Activated naive CD4-positive, alpha-beta T cell treated with anti-CD3 and anti-CD28 coated beads for 36 hours (primary cell): ENCODE measurements at regions not wholly inside any gene's neighbourhood (a gene's known extent, or its start where the extent isn't known, plus 50 kb on each side); places are given as distances from the start of the nearest gene placed in this dataset.
"Not testable (repeated sequence)": the region's sequence is repeated elsewhere in the genome, so short reads cannot be mapped to it uniquely, and the experiment has no call there.

ENCODE experiments used
- CTCF ChIA-PET: fragments of 350-600 bp; sonication (Branson Sonifier 250); formaldehyde crosslinking; loops from one replicate; lab custom pipeline; 2021; ENCODE audit warnings: antibody characterized with exemption; lab: Charles Lee
- DNase-seq: peaks from one replicate; pipeline ENCODE4 v3.0.0-alpha.2; 2020
- H3K27ac Mint-ChIP-seq: one replicate; pipeline ENCODE4 v1.8.0; 2021; ENCODE audit warnings: mild to moderate bottlenecking, mixed read lengths
- H3K27me3 Mint-ChIP-seq: one replicate; pipeline ENCODE4 v1.8.0; 2021; ENCODE audit warnings: low read depth, mixed read lengths
- H3K36me3 Mint-ChIP-seq: one replicate; pipeline ENCODE4 v1.8.0; 2021; ENCODE audit warnings: low read depth, mixed read lengths
- H3K4me1 Mint-ChIP-seq: one replicate; pipeline ENCODE4 v1.8.0; 2021; ENCODE audit warnings: low read depth, mixed read lengths
- H3K4me3 Mint-ChIP-seq: one replicate; pipeline ENCODE4 v1.8.0; 2021; ENCODE audit warnings: mild to moderate bottlenecking, moderate library complexity, mixed read lengths
- H3K9me3 Mint-ChIP-seq: one replicate; pipeline ENCODE4 v1.8.0; 2021; ENCODE audit warnings: mixed read lengths
- intact Hi-C: fragments of 100-400 bp; cut with micrococcal nuclease; formaldehyde crosslinking; loops from one replicate; pipeline ENCODE4 v1.15.1; 2023

GRCh38 chr20:52041966-52042365, 149.6 kb downstream of the ZFP64 start:
- no peak for DNase-seq
- Mint-ChIP-seq H3K4me1 (peaks cover 1% of the 10 kb centered on the region), H3K36me3 (no peaks in the 10 kb centered on the region), H3K27ac (no peak overlapping the region), H3K9me3 (no peaks in the 10 kb centered on the region), H3K27me3 (no peaks in the 10 kb centered on the region), H3K4me3 (no peak overlapping the region)
- CTCF ChIA-PET, result interaction anchor here (0.5 kb wide), 1 partner anchor 148 kb away, joined by 5 read pairs; no protein-coding TSS in a partner anchor
- intact Hi-C loops, result no loop called here

- no peaks in the 10 kb centered on the region for H3K4me1 Mint-ChIP-seq
- no peak overlapping the region for H3K4me3 Mint-ChIP-seq
- CTCF ChIA-PET, result no interaction called here
- intact Hi-C loops, result no loop called here
- H3K9me3 Mint-ChIP-seq, result no peaks in the 10 kb centered on the region
- H3K36me3 Mint-ChIP-seq, result no peaks in the 10 kb centered on the region
- no peak overlapping the region for H3K27ac Mint-ChIP-seq
- DNase-seq, result no peak
- H3K27me3 Mint-ChIP-seq, result no peaks in the 10 kb centered on the region
Measured at GRCh38 chr20:52039790-52040189, 151.8 kb downstream of the ZFP64 start.

- DNase-seq, H3K4me3 Mint-ChIP-seq, H3K9me3 Mint-ChIP-seq, H3K27me3 Mint-ChIP-seq, CTCF ChIA-PET, H3K36me3 Mint-ChIP-seq, intact Hi-C loops, H3K27ac Mint-ChIP-seq, H3K4me1 Mint-ChIP-seq: not testable (repeated sequence)
Measured at GRCh38 chr20:52038632-52039031, 152.9 kb downstream of the ZFP64 start.

GRCh38 chr20:52037370-52037769, 154.2 kb downstream of the ZFP64 start:
- no peaks in the 10 kb centered on the region for H3K36me3 Mint-ChIP-seq
- H3K9me3 Mint-ChIP-seq, result no peaks in the 10 kb centered on the region
- no peak for DNase-seq
- no peaks in the 10 kb centered on the region for H3K27me3 Mint-ChIP-seq
- H3K4me3 Mint-ChIP-seq, result no peak overlapping the region
- H3K4me1 Mint-ChIP-seq, result no peaks in the 10 kb centered on the region
- CTCF ChIA-PET, result interaction anchor here (0.9 kb wide), 1 partner anchor 68 kb away, joined by 6 read pairs; no protein-coding TSS in a partner anchor
- intact Hi-C loops, result no loop called here
- no peak overlapping the region for H3K27ac Mint-ChIP-seq

- Mint-ChIP-seq H3K27me3 (no peaks in the 10 kb centered on the region), H3K4me1 (peaks cover 10% of the 10 kb centered on the region), H3K27ac (no peak overlapping the region), H3K36me3 (no peaks in the 10 kb centered on the region), H3K4me3 (no peak overlapping the region), H3K9me3 (no peaks in the 10 kb centered on the region)
- CTCF ChIA-PET, result no interaction called here
- DNase-seq, result no peak
- intact Hi-C loops, result no loop called here
Measured at GRCh38 chr20:52035977-52036376, 155.6 kb downstream of the ZFP64 start.

GRCh38 chr20:52035498-52035897, 156.1 kb downstream of the ZFP64 start:
- no peak overlapping the region for H3K27ac Mint-ChIP-seq
- no peaks in the 10 kb centered on the region for H3K36me3 Mint-ChIP-seq
- CTCF ChIA-PET, result interaction anchor here (1.6 kb wide), 1 partner anchor 14 kb away, joined by 4 read pairs; no protein-coding TSS in a partner anchor
- peaks cover 10% of the 10 kb centered on the region for H3K4me1 Mint-ChIP-seq
- intact Hi-C loops, result no loop called here
- H3K27me3 Mint-ChIP-seq, result no peaks in the 10 kb centered on the region
- no peak overlapping the region for H3K4me3 Mint-ChIP-seq
- no peak for DNase-seq
- no peaks in the 10 kb centered on the region for H3K9me3 Mint-ChIP-seq

- Mint-ChIP-seq H3K27ac (no peak overlapping the region), H3K36me3 (no peaks in the 10 kb centered on the region)
- CTCF ChIA-PET, result interaction anchor here (1.6 kb wide), 1 partner anchor 15 kb away, joined by 4 read pairs; no protein-coding TSS in a partner anchor
Measured at GRCh38 chr20:52034581-52034980, 157.0 kb downstream of the ZFP64 start.

GRCh38 chr20:52033313-52033712, 158.3 kb downstream of the ZFP64 start:
- no peaks in the 10 kb centered on the region for H3K27me3 Mint-ChIP-seq
- no peaks in the 10 kb centered on the region for H3K36me3 Mint-ChIP-seq
- no peak overlapping the region for H3K4me3 Mint-ChIP-seq
- H3K4me1 Mint-ChIP-seq, result peaks cover 10% of the 10 kb centered on the region
- no peaks in the 10 kb centered on the region for H3K9me3 Mint-ChIP-seq
- H3K27ac Mint-ChIP-seq, result no peak overlapping the region
- CTCF ChIA-PET, result no interaction called here
- no peak for DNase-seq
- intact Hi-C loops, result no loop called here

More at GRCh38 chr20:52034581-52034980, 157.0 kb downstream of the ZFP64 start:
- no peak for DNase-seq
- intact Hi-C loops, result no loop called here
- peaks cover 10% of the 10 kb centered on the region for H3K4me1 Mint-ChIP-seq
- H3K9me3 Mint-ChIP-seq, result no peaks in the 10 kb centered on the region
- no peak overlapping the region for H3K4me3 Mint-ChIP-seq
- no peaks in the 10 kb centered on the region for H3K27me3 Mint-ChIP-seq

- H3K9me3 Mint-ChIP-seq, H3K4me3 Mint-ChIP-seq, H3K27me3 Mint-ChIP-seq, H3K36me3 Mint-ChIP-seq, intact Hi-C loops, DNase-seq, H3K27ac Mint-ChIP-seq, CTCF ChIA-PET, H3K4me1 Mint-ChIP-seq: not testable (repeated sequence)
Measured at GRCh38 chr20:52032304-52032683, 159.3 kb downstream of the ZFP64 start.

- Mint-ChIP-seq H3K27ac (no peak overlapping the region), H3K9me3 (no peaks in the 10 kb centered on the region), H3K4me1 (peaks cover 10% of the 10 kb centered on the region), H3K36me3 (no peaks in the 10 kb centered on the region), H3K4me3 (no peak overlapping the region), H3K27me3 (no peaks in the 10 kb centered on the region)
- intact Hi-C loops, result no loop called here
- CTCF ChIA-PET, result no interaction called here
- DNase-seq, result peak; percentile 52
Measured at GRCh38 chr20:52031563-52032303, 159.8 kb downstream of the ZFP64 start.

- Mint-ChIP-seq H3K36me3 (no peaks in the 10 kb centered on the region), H3K27me3 (no peaks in the 10 kb centered on the region), H3K4me3 (no peak overlapping the region), H3K9me3 (no peaks in the 10 kb centered on the region), H3K27ac (no peak overlapping the region), H3K4me1 (peaks cover 10% of the 10 kb centered on the region)
- DNase-seq, result no peak
- intact Hi-C loops, result no loop called here
- CTCF ChIA-PET, result no interaction called here
Measured at GRCh38 chr20:52031206-52031562, 160.4 kb downstream of the ZFP64 start.

GRCh38 chr20:52029129-52029528, 162.4 kb downstream of the ZFP64 start:
- CTCF ChIA-PET, intact Hi-C loops, H3K4me3 Mint-ChIP-seq, DNase-seq, H3K4me1 Mint-ChIP-seq, H3K27me3 Mint-ChIP-seq, H3K27ac Mint-ChIP-seq, H3K36me3 Mint-ChIP-seq, H3K9me3 Mint-ChIP-seq: not testable (repeated sequence)

GRCh38 chr20:52025938-52026337, 165.6 kb downstream of the ZFP64 start:
- CTCF ChIA-PET, result no interaction called here
- H3K36me3 Mint-ChIP-seq, result no peaks in the 10 kb centered on the region
- no peak overlapping the region for H3K27ac Mint-ChIP-seq
- intact Hi-C loops, result no loop called here
- no peaks in the 10 kb centered on the region for H3K9me3 Mint-ChIP-seq
- no peak overlapping the region for H3K4me3 Mint-ChIP-seq
- no peaks in the 10 kb centered on the region for H3K4me1 Mint-ChIP-seq
- no peaks in the 10 kb centered on the region for H3K27me3 Mint-ChIP-seq
- no peak for DNase-seq
